ENCODE measurements at regions not wholly inside any gene's neighbourhood (a gene's known extent, or its start where the extent isn't known, plus 50 kb on each side); places are given as distances from the start of the nearest gene placed in this dataset.
"Not testable (repeated sequence)": the region's sequence is repeated elsewhere in the genome, so short reads cannot be mapped to it uniquely, and the experiment has no call there.

DNA sequence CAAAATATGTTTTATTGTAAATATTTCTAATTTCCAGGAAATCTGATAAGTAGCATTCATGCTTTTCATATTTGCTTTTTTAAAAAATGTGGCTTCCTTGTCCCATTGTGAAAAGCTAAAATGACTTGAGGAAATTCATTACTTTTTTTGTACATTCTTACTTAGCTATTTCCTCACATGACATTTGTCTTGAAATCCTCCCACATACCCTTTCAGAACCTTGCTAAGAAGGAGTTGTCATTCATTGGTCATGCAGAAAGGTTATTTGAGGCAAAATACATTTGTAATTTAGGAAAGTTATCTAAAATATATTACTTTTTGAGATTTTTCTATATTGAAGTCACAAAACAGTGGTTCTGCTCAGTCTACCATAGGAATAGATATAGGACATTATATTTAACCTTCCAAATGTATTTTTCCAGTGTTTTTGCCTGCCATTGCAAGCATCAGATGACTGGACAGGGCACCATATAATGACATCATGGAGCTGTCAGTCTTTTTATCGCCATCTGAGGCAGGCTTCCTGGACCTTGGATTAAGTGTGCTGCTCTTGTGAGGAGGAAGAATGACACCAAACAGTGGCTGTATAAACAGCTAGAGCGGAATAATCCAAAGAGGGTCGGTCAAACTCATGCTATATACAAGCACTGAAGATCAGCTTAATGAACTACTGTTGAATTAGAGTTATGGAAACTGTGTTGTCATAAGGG, 109.4 kb upstream of the HCRTR2 start:
- no peak for DNase-seq

DNA sequence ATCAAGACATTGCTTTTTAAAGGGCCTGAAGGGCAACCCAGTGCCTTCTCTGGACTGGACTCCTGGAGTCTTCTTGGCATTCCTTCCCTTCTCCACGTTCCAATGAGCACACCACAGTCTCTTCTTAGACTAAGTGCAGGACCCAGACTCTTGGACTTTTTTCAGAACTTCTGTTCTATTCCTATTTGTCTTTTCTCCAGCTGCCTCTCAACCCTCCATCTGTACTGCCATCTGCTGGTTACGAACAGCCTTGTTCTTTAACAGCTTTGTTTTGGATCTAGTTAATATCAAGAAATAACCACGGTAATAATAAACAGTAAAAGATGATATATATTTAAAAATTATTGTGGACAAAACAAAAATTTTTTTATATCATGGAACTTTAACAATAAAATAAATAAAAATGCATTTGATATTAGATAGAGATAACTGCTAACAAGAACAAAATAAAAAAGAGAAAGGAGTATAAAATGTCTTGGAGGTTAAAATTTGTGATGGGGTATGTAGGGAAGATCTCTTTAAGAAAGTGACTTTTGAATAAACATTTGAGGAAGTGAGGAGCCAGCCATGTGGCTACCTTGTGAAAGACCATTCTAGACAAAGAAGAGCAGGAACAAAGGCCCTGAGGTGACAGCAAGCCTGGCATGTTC, 105.1 kb upstream of the HCRTR2 start:
- DNase-seq = no peak

DNA sequence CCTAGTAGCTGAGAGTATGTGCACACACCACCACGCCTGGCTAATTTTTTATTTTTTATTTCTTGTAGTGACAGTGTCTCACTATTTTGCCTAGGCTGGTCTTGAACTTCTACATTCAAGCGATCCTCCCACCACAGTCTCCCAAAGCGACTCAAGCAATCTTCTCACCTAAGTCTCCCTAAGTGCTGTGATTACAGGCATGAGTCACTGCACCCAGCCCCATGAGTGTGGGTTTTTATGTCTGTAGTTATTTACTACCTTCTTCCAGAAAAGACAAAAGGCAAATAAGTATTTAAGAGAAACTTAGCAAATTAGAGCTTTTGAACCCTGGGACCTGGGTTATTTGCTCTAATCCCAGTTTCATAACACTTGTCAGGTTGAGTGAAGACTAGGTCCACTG, 92.3 kb upstream of the HCRTR2 start:
- DNase-seq = no peak

DNA sequence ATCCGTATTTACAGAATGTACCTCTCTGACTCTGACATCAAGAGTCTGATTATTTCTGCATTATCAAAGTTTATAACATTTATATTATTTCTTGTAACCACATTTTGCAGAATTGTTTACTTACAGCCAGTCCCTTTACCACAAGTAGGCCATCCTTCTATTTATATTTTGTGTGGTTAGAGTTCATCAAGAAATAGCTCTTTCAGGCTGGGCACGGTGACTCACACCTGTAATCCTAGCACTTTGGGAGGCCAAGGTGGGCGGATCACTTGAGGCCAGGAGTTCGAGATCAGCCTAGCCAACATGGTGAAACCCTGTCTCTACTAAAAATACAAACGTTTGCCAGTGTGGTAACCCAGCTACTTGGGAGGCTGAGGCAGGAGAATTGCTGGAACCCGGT, 86.3 kb upstream of the HCRTR2 start:
- DNase-seq = not testable (repeated sequence)

DNA sequence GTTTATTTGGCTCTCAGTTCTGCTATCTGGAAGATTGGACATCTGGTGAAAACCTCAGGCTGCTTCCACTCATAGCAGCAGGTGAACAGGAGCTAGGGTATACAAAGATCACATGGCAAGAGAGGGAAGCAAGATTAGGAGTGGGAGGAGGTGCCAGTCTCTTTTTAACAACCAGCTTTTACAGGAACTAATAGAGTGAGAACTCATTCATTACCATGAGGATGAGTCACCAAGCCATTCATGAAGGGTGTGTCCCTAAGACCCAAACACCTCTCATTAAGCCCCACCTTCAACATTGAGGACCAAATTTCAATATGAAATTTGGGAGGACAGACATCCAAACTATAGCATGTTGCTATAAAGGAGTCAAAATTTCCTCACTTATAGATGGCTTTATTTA, 85.4 kb upstream of the HCRTR2 start:
- DNase-seq = no peak

DNA sequence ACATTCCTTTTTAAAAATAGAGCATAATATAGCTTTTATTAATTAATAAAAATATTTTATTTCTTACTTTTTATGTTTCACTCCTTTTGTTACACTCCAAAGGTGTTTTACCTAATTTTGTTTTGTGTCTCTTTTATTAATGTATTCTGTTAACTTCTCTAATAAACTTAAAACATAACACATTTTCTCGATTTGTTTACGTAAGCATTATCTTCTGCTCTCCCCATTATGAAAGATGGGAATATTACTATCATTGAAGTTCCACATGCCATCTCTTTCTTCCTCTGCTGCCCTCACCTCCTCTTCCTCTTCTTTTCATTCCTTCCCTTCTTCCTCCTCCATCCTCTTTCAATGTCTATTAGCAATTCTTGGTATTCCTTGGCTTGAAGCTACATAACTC, 85.0 kb upstream of the HCRTR2 start:
- DNase-seq = no peak

DNA sequence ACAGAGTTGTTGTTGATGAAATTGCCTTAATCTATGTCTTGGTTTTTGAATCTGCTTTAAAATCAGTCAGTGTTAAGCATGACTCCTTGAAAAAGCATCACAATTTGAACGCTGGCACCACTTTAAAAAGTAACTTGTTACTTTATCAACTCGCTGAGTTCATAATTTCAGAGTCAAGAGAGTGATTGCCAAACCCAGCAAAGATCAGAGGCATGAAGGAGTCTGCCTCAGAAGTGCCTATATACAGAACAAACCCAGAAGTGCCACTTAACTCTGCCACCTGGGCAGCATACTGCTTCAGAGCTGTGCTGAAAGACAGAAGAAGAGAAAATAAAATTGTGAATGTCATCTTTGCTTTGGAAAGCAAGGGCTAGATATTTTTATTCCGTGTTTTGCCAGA, 73.6 kb upstream of the HCRTR2 start:
- DNase-seq = no peak

DNA sequence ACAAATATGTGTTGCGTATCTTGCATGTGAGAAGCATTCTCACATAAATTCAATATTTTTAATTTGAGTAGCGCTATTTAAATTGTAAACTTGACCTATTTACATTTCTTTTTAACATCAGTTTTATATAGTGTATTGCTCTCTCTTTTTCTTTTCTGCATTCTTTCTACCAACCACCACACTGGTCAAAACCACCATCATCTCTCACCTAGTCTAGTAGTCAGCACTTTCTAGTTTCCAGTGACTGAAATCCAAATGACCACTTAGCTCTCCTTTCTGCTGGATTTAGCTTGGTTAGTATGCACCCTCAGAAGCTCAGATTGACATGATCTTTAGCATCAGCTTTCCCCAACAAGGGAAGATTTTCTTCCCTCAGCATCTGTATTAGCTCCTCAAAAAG, 73.2 kb upstream of the HCRTR2 start:
- no peak for DNase-seq

DNA sequence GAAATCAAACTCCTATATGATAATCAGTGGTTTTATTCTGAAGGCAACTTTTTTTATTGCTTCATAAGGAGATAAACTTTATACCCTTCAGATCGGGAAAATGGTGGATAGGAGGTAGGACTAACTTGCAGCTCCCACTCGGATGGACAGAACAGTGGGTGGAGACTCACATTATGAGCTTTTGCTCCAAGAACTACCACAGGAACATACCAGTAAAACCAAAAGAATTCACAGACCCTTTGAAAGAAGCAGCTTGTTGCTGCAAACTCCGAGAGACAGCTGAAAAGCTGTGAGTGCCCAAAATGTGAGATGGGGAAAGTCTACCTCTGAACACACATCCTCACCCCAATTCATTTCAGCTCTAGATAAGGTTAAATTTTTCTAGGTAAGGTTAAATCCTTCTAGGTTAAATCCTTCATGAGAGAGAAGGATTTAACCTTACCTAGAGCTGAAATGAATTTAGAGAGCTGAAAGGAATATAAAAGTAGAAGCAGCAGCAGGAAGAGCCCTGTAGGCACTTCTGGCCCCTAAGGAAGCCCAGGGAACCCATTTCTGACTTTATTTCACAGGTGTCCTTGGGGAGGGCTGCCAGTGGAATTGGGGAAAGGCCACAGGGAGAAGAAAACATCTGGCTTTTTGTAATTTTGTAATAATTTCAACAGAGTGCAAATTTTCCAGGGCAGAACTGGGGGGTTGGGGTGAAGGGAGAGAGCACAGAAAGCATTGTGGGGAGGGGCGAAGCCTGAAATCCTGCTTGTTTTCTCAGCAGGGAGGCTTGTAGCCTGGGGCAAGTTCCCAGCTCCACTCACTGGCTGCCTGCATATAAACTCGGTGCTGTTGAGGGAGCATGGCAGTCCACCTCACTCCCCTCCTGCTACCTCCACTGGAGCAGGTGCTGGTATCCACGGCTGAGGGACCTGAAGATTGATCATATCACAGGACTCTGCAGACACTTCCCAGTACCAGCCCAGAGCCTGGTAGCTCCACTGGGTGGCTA, 65.9 kb upstream of the HCRTR2 start:
- DNase-seq = no peak

DNA sequence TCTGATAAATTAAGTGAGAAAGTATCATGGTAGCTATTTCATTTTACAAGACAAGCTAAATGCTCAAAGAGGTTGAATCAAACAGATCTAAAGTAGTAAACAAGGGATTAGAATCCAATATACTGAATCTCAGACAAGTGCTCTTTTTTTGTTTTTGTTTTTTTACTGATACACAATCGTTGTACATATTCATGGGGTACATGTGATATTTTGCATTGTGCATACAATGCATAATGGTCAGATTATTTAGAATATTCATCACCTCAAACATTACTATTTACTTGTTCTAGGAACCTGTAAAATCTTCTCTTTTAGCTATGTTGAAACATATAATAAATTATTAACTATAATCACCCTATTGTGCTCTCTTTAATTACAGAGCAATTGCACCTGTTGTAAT, 57.0 kb upstream of the HCRTR2 start:
- no peak for DNase-seq

DNA sequence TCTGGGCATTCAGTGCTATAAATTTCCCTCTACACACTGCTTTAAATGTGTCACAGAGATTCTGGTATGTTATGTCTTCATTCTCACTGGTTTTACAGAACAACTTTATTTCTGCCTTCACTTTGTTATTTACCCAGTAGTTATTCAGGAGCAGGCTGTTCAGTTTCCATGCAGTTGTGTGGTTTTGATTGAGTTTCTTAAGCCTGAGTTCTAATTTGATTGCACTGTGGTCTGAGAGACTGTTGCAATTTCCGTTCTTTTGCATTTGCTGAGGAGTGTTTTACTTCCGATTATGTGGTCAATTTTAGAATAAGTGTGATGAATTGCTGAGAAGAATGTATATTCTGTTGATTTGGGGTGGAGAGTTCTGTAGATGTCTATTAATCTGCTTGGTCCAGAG, 50.1 kb upstream of the HCRTR2 start:
- peak; percentile 57 for DNase-seq
